CD14-positive monocyte (primary cell): ENCODE measurements at regions not wholly inside any gene's neighbourhood (a gene's known extent, or its start where the extent isn't known, plus 50 kb on each side); places are given as distances from the start of the nearest gene placed in this dataset.

Source experiments
- DNase-seq, 3 donors: peaks; one replicate each; pipeline ENCODE4 v3.0.0-alpha.2; 2011 to 2022
- H2AFZ ChIP-seq: 2 replicates; pipeline ENCODE4 v1.6.0; 2012; ENCODE audit warnings: mild to moderate bottlenecking, low read depth, low read length, inconsistent platforms; ENCODE audit not compliant: insufficient read depth, poor library complexity, severe bottlenecking
- H3K27ac ChIP-seq, 2 donors: 1 replicate in 1 of 2; 2 replicates in 1 of 2; pipeline ENCODE4 v1.5.1; 2012 to 2013; ENCODE audit warnings: low read length in 2 of 2, control low read depth in 1 of 2, inconsistent platforms in 1 of 2, low read depth in 1 of 2, mild to moderate bottlenecking in 1 of 2
- H3K27me3 ChIP-seq, 2 donors: one replicate each; pipeline versions ENCODE4 v1.6.0 to v1.6.1; 2011 to 2013; ENCODE audit warnings: low read length in 2 of 2; ENCODE audit not compliant: control insufficient read depth in 2 of 2, insufficient read depth in 2 of 2
- H3K36me3 ChIP-seq, 2 donors: replicated peaks in 1 of 2; 1 replicate in 1 of 2; 2 replicates in 1 of 2; pipeline versions ENCODE4 v1.5.1 to v1.6.1; 2012 to 2013; ENCODE audit warnings: low read length in 2 of 2, control low read depth in 1 of 2, inconsistent platforms in 1 of 2, mild to moderate bottlenecking in 1 of 2; ENCODE audit not compliant: insufficient read depth in 2 of 2, control insufficient read depth in 1 of 2
- H3K4me1 ChIP-seq, 2 donors: 1 replicate in 1 of 2; 2 replicates in 1 of 2; pipeline versions ENCODE4 v1.5.1 to v1.6.1; 2012 to 2013; ENCODE audit warnings: low read length in 2 of 2, control low read depth in 1 of 2, inconsistent platforms in 1 of 2, mild to moderate bottlenecking in 1 of 2, moderate library complexity in 1 of 2; ENCODE audit not compliant: insufficient read depth in 2 of 2, control insufficient read depth in 1 of 2
- H3K4me2 ChIP-seq: replicated peaks from 2 replicates; pipeline ENCODE3; 2012; ENCODE audit warnings: low read length, moderate library complexity, mild to moderate bottlenecking; ENCODE audit not compliant: poor library complexity, severe bottlenecking; ENCODE audit errors: extremely low read depth
- H3K4me3 ChIP-seq, 3 experiments: fragments of 200-600 bp in 1 of 3; sonication (generic) in 1 of 3; replicated peaks in 1 of 3; 1 replicate in 2 of 3; 2 replicates in 1 of 3; pipeline ENCODE4 v1.5.1; 2011 to 2013; ENCODE audit warnings: low read length in 3 of 3, mild to moderate bottlenecking in 3 of 3, control low read depth in 2 of 3, low read depth in 2 of 3, inconsistent platforms in 1 of 3, moderate library complexity in 1 of 3
- H3K79me2 ChIP-seq: 2 replicates; pipeline ENCODE4 v1.6.0; 2012; ENCODE audit warnings: mild to moderate bottlenecking, control low read depth, inconsistent platforms, low read length, moderate library complexity; ENCODE audit not compliant: insufficient read depth
- H3K9ac ChIP-seq: 2 replicates; pipeline ENCODE4 v1.6.0; 2017; ENCODE audit warnings: low read length, mild to moderate bottlenecking; ENCODE audit not compliant: insufficient read depth, poor library complexity, severe bottlenecking
- H3K9me3 ChIP-seq, 2 donors: replicated peaks in 1 of 2; 1 replicate in 1 of 2; 2 replicates in 1 of 2; pipeline versions ENCODE4 v1.5.1 to v1.6.1; 2012 to 2013; ENCODE audit warnings: low read length in 2 of 2, control low read depth in 1 of 2; ENCODE audit not compliant: control insufficient read depth in 1 of 2, insufficient read depth in 1 of 2
- H4K20me1 ChIP-seq: 2 replicates; pipeline ENCODE4 v1.6.0; 2012; ENCODE audit warnings: mild to moderate bottlenecking, low read length, control low read depth, moderate library complexity; ENCODE audit not compliant: insufficient read depth
- H3K27ac Mint-ChIP-seq, 7 donors: one replicate each; pipeline ENCODE4 v1.8.0; 2020; ENCODE audit warnings: mild to moderate bottlenecking in 7 of 7, mixed read lengths in 7 of 7, moderate library complexity in 6 of 7, inconsistent platforms in 2 of 7
- H3K27me3 Mint-ChIP-seq, 3 donors: one replicate each; pipeline ENCODE4 v1.8.0; 2021 to 2022; ENCODE audit warnings: low read depth in 3 of 3, mild to moderate bottlenecking in 3 of 3, mixed read lengths in 3 of 3, moderate library complexity in 3 of 3, inconsistent platforms in 1 of 3
- H3K36me3 Mint-ChIP-seq, 2 donors: one replicate each; pipeline ENCODE4 v1.8.0; 2020; ENCODE audit warnings: mixed read lengths in 2 of 2, inconsistent platforms in 1 of 2, mild to moderate bottlenecking in 1 of 2
- H3K4me1 Mint-ChIP-seq: one replicate; pipeline ENCODE4 v1.8.0; 2020; ENCODE audit warnings: mild to moderate bottlenecking, mixed read lengths
- H3K4me3 Mint-ChIP-seq, 2 donors: one replicate each; pipeline ENCODE4 v1.8.0; 2020; ENCODE audit warnings: mild to moderate bottlenecking in 2 of 2, mixed read lengths in 2 of 2, moderate library complexity in 1 of 2
- H3K9me3 Mint-ChIP-seq, 7 donors: one replicate each; pipeline ENCODE4 v1.8.0; 2020 to 2022; ENCODE audit warnings: mixed read lengths in 7 of 7, mild to moderate bottlenecking in 6 of 7, moderate library complexity in 6 of 7, inconsistent platforms in 2 of 7
- WGBS: methylation state at CpG from one replicate; pipeline ENCODE4 v1.1.5; 2013; ENCODE audit warnings: missing lambda C conversion rate; ENCODE audit not compliant: insufficient coverage; 5-methylcytosine and 5-hydroxymethylcytosine counted together
- intact Hi-C, 2 donors: fragments of 100-400 bp; cut with micrococcal nuclease; formaldehyde crosslinking; loops; one replicate each; pipeline versions ENCODE4 v1.15.0 to v1.15.1; 2023
- TF ChIP-seq, protein P1 (sequence below): fragments of 200-600 bp; IDR thresholded peaks from one replicate; pipeline ENCODE4 v1.8.0; 2022; ENCODE audit warnings: antibody characterized with exemption, mild to moderate bottlenecking

DNA sequence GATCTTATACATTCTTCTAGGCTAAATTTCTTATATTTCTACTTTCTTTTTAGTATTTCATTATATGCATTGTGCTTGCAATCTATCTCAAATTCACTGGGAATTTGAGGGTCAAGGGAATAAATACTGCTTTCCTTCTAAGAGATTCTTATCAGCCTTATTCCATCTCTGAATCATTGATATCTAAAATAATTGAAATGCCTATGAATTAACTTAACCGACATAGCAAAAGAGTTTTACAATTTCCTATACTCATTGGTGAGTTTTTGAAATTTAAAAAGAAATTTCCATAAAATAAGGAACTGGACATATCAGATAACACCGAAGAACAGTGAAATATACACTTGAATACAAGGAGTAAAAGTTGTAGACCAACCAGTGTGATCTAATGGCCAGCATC, 373.7 kb downstream of the NAF1 start:
- no peaks in the 10 kb centered on the region for H3K27me3 Mint-ChIP-seq
- H3K27ac ChIP-seq: no peak overlapping the region
- H3K27ac Mint-ChIP-seq: no peak overlapping the region
- no peaks in the 10 kb centered on the region for H3K79me2 ChIP-seq
- H3K4me2 ChIP-seq: no peak overlapping the region
- no peaks in the 10 kb centered on the region for H4K20me1 ChIP-seq
- WGBS: no CpG with 5 or more reads among the region's 2 CpGs
- H3K9ac ChIP-seq: no peak overlapping the region
- H3K36me3 Mint-ChIP-seq: no peaks in the 10 kb centered on the region
- H3K27me3 ChIP-seq: no peaks in the 10 kb centered on the region
- H3K4me3 Mint-ChIP-seq: no peak overlapping the region
- no peaks in the 10 kb centered on the region for H3K36me3 ChIP-seq
- TF ChIP-seq, protein P1, sequence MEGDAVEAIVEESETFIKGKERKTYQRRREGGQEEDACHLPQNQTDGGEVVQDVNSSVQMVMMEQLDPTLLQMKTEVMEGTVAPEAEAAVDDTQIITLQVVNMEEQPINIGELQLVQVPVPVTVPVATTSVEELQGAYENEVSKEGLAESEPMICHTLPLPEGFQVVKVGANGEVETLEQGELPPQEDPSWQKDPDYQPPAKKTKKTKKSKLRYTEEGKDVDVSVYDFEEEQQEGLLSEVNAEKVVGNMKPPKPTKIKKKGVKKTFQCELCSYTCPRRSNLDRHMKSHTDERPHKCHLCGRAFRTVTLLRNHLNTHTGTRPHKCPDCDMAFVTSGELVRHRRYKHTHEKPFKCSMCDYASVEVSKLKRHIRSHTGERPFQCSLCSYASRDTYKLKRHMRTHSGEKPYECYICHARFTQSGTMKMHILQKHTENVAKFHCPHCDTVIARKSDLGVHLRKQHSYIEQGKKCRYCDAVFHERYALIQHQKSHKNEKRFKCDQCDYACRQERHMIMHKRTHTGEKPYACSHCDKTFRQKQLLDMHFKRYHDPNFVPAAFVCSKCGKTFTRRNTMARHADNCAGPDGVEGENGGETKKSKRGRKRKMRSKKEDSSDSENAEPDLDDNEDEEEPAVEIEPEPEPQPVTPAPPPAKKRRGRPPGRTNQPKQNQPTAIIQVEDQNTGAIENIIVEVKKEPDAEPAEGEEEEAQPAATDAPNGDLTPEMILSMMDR: no peak
- H3K9me3 ChIP-seq: no peaks in the 10 kb centered on the region
- intact Hi-C loops: no loop called here
- no peak overlapping the region for H3K4me3 ChIP-seq
- H2AFZ ChIP-seq: no peak overlapping the region
- peaks cover 0 to 4% (median 0%) of the 10 kb centered on the region in 7 donors for H3K9me3 Mint-ChIP-seq
- H3K4me1 ChIP-seq: no peaks in the 10 kb centered on the region
- no peak for DNase-seq
- no peaks in the 10 kb centered on the region for H3K4me1 Mint-ChIP-seq

DNA sequence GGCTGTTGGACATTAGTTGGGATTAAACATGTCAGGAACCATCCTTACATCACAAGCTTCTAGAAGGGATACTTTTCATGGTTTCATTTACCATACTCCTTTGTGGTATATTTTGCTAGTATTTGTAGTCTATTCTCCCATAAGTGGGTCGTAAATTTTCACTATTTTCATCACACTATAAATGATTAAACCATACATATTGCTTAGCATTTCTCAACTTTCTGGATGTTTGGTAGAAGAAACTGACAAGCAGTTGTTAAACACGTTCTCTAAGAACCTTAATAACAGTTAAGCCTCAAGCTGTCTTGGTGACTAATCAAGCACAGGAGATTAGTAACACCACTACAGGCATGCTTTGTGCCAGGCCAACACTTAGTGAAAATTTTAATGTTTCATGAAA, 375.5 kb downstream of the NAF1 start:
- Histone ChIP-seq H3K27me3 (no peaks in the 10 kb centered on the region), H3K36me3 (no peaks in the 10 kb centered on the region), H3K4me2 (no peak overlapping the region), H2AFZ (no peak overlapping the region), H4K20me1 (no peaks in the 10 kb centered on the region), H3K4me3 (no peak overlapping the region), H3K4me1 (no peaks in the 10 kb centered on the region), H3K79me2 (no peaks in the 10 kb centered on the region), H3K9me3 (no peaks in the 10 kb centered on the region), H3K9ac (no peak overlapping the region), H3K27ac (no peak overlapping the region)
- peaks cover 0 to 4% (median 0%) of the 10 kb centered on the region in 7 donors for H3K9me3 Mint-ChIP-seq
- H3K4me1 Mint-ChIP-seq: no peaks in the 10 kb centered on the region
- no peaks in the 10 kb centered on the region for H3K27me3 Mint-ChIP-seq
- H3K27ac Mint-ChIP-seq: no peak overlapping the region
- intact Hi-C loops: no loop called here
- no peaks in the 10 kb centered on the region for H3K36me3 Mint-ChIP-seq
- WGBS: no CpG with 5 or more reads among the region's 2 CpGs
- no peak for DNase-seq
- TF ChIP-seq, protein P1: no peak
- no peak overlapping the region for H3K4me3 Mint-ChIP-seq
